ENCODE measurements at regions not wholly inside any gene's neighbourhood (a gene's known extent, or its start where the extent isn't known, plus 50 kb on each side); places are given as distances from the start of the nearest gene placed in this dataset.

GRCh38 chr10:131571346-131571745 lies 259.8 kb upstream of the TCERG1L start:
- Histone ChIP-seq H3K27ac (ENCODE audit: low read depth, low read length) (no peak overlapping the region), H3K4me1 (ENCODE audit: insufficient read depth, low read length) (no peaks in the 10 kb centered on the region), H3K4me3 (ENCODE audit: low read length) (no peak overlapping the region), H3K9me3 (ENCODE audit: low read length) (no peaks in the 10 kb centered on the region), H3K27me3 (ENCODE audit: insufficient read depth, low read length, poor library complexity, severe bottlenecking) (no peaks in the 10 kb centered on the region), H3K36me3 (ENCODE audit: insufficient read depth, low read length) (no peaks in the 10 kb centered on the region)
- Mint-ChIP-seq H3K27ac (no peak overlapping the region), H3K27me3 (peaks cover 0 to 3% of the 10 kb centered on the region in 2 donors), H3K9me3 (peaks cover 0 to 5% (median 0%) of the 10 kb centered on the region in 5 donors), H3K4me3 (no peak overlapping the region), H3K4me1 (no peaks in the 10 kb centered on the region), H3K36me3 (no peaks in the 10 kb centered on the region)
- DNase-seq, result no peak
- ChIA-PET POLR2A (no interaction called here), CTCF (no interaction called here)

- ChIA-PET CTCF (no interaction called here), POLR2A (no interaction called here)
- no peak for DNase-seq
- Histone ChIP-seq H3K27ac (ENCODE audit: low read depth, low read length) (no peak overlapping the region), H3K9me3 (ENCODE audit: low read length) (no peaks in the 10 kb centered on the region), H3K4me3 (ENCODE audit: low read length) (no peak overlapping the region), H3K4me1 (ENCODE audit: insufficient read depth, low read length) (no peaks in the 10 kb centered on the region), H3K36me3 (ENCODE audit: insufficient read depth, low read length) (no peaks in the 10 kb centered on the region), H3K27me3 (ENCODE audit: insufficient read depth, low read length, poor library complexity, severe bottlenecking) (no peaks in the 10 kb centered on the region)
- Mint-ChIP-seq H3K4me1 (no peaks in the 10 kb centered on the region), H3K36me3 (no peaks in the 10 kb centered on the region), H3K4me3 (no peak overlapping the region), H3K27ac (no peak overlapping the region), H3K27me3 (peaks cover 0 to 3% of the 10 kb centered on the region in 2 donors), H3K9me3 (peaks cover 0 to 3% (median 0%) of the 10 kb centered on the region in 5 donors)
These were observed 260.3 kb upstream of the TCERG1L start for GRCh38 chr10:131571865-131572264.

GRCh38 chr10:131573256-131573655 lies 261.7 kb upstream of the TCERG1L start:
- Histone ChIP-seq H3K27me3 (ENCODE audit: insufficient read depth, low read length, poor library complexity, severe bottlenecking) (no peaks in the 10 kb centered on the region), H3K27ac (ENCODE audit: low read depth, low read length) (no peak overlapping the region), H3K36me3 (ENCODE audit: insufficient read depth, low read length) (no peaks in the 10 kb centered on the region), H3K4me1 (ENCODE audit: insufficient read depth, low read length) (no peaks in the 10 kb centered on the region), H3K4me3 (ENCODE audit: low read length) (no peak overlapping the region), H3K9me3 (ENCODE audit: low read length) (no peaks in the 10 kb centered on the region)
- Mint-ChIP-seq H3K4me3 (no peak overlapping the region), H3K27ac (no peak overlapping the region), H3K27me3 (peaks cover 0 to 3% of the 10 kb centered on the region in 2 donors), H3K36me3 (no peaks in the 10 kb centered on the region), H3K4me1 (no peaks in the 10 kb centered on the region), H3K9me3 (peaks cover 0 to 3% (median 0%) of the 10 kb centered on the region in 5 donors)
- ChIA-PET POLR2A (no interaction called here), CTCF (no interaction called here)
- DNase-seq, result no peak

- H3K27me3 Mint-ChIP-seq, result peaks cover 0 to 3% of the 10 kb centered on the region in 2 donors
- Histone ChIP-seq H3K27ac (ENCODE audit: low read depth, low read length) (no peak overlapping the region), H3K4me3 (ENCODE audit: low read length) (no peak overlapping the region), H3K27me3 (ENCODE audit: insufficient read depth, low read length, poor library complexity, severe bottlenecking) (no peaks in the 10 kb centered on the region), H3K36me3 (ENCODE audit: insufficient read depth, low read length) (no peaks in the 10 kb centered on the region), H3K4me1 (ENCODE audit: insufficient read depth, low read length) (no peaks in the 10 kb centered on the region), H3K9me3 (ENCODE audit: low read length) (no peaks in the 10 kb centered on the region)
- POLR2A ChIA-PET, result no interaction called here
- H3K36me3 Mint-ChIP-seq, result no peaks in the 10 kb centered on the region
- H3K9me3 Mint-ChIP-seq, result peaks cover 0 to 3% (median 0%) of the 10 kb centered on the region in 5 donors
- no peak overlapping the region for H3K4me3 Mint-ChIP-seq
- H3K27ac Mint-ChIP-seq, result no peak overlapping the region
- no peaks in the 10 kb centered on the region for H3K4me1 Mint-ChIP-seq
- CTCF ChIA-PET, result no interaction called here
- DNase-seq, result no peak
These were observed 262.2 kb upstream of the TCERG1L start for GRCh38 chr10:131573707-131574106.

GRCh38 chr10:131574363-131574706 lies 262.8 kb upstream of the TCERG1L start:
- H3K36me3 Mint-ChIP-seq, result no peaks in the 10 kb centered on the region
- ChIA-PET CTCF (no interaction called here), POLR2A (no interaction called here)
- no peak overlapping the region for H3K27ac Mint-ChIP-seq
- Histone ChIP-seq H3K27ac (ENCODE audit: low read depth, low read length) (no peak overlapping the region), H3K4me3 (ENCODE audit: low read length) (no peak overlapping the region), H3K36me3 (ENCODE audit: insufficient read depth, low read length) (no peaks in the 10 kb centered on the region), H3K4me1 (ENCODE audit: insufficient read depth, low read length) (no peaks in the 10 kb centered on the region), H3K27me3 (ENCODE audit: insufficient read depth, low read length, poor library complexity, severe bottlenecking) (no peaks in the 10 kb centered on the region), H3K9me3 (ENCODE audit: low read length) (no peaks in the 10 kb centered on the region)
- no peaks in the 10 kb centered on the region for H3K4me1 Mint-ChIP-seq
- H3K27me3 Mint-ChIP-seq, result peaks cover 0 to 3% of the 10 kb centered on the region in 2 donors
- H3K9me3 Mint-ChIP-seq, result peaks cover 0 to 3% (median 0%) of the 10 kb centered on the region in 5 donors
- no peak for DNase-seq
- H3K4me3 Mint-ChIP-seq, result no peak overlapping the region

- ChIA-PET POLR2A (no interaction called here), CTCF (no interaction called here)
- no peaks in the 10 kb centered on the region for H3K4me1 Mint-ChIP-seq
- H3K27ac ChIP-seq (ENCODE audit: low read depth, low read length), result no peak overlapping the region
- H3K9me3 ChIP-seq (ENCODE audit: low read length), result no peaks in the 10 kb centered on the region
- H3K4me1 ChIP-seq (ENCODE audit: insufficient read depth, low read length), result no peaks in the 10 kb centered on the region
- no peaks in the 10 kb centered on the region for H3K36me3 Mint-ChIP-seq
- peaks cover 0 to 2% of the 10 kb centered on the region in 2 donors for H3K27me3 Mint-ChIP-seq
- no peaks in the 10 kb centered on the region for H3K27me3 ChIP-seq (ENCODE audit: insufficient read depth, low read length, poor library complexity, severe bottlenecking)
- DNase-seq, result no peak
- no peak overlapping the region for H3K4me3 ChIP-seq (ENCODE audit: low read length)
- no peak overlapping the region for H3K27ac Mint-ChIP-seq
- H3K36me3 ChIP-seq (ENCODE audit: insufficient read depth, low read length), result no peaks in the 10 kb centered on the region
- H3K9me3 Mint-ChIP-seq, result peaks cover 0 to 3% (median 0%) of the 10 kb centered on the region in 5 donors
- no peak overlapping the region for H3K4me3 Mint-ChIP-seq
These were observed 263.3 kb upstream of the TCERG1L start for GRCh38 chr10:131574707-131575430.

- no peak for DNase-seq
These were observed 264.4 kb upstream of the TCERG1L start for GRCh38 chr10:131575877-131576276.

GRCh38 chr10:131576341-131577177 lies 265.0 kb upstream of the TCERG1L start:
- Mint-ChIP-seq H3K27ac (no peak overlapping the region), H3K4me3 (no peak overlapping the region), H3K36me3 (no peaks in the 10 kb centered on the region), H3K27me3 (peaks cover 0 to 4% of the 10 kb centered on the region in 2 donors), H3K9me3 (peaks cover 0 to 3% (median 0%) of the 10 kb centered on the region in 5 donors), H3K4me1 (no peaks in the 10 kb centered on the region)
- peak in 1 of 5 donors; percentile 24 for DNase-seq
- POLR2A ChIA-PET, result no interaction called here
- H3K4me3 ChIP-seq (ENCODE audit: low read length), result no peak overlapping the region
- H3K4me1 ChIP-seq (ENCODE audit: insufficient read depth, low read length), result no peaks in the 10 kb centered on the region
- CTCF ChIA-PET, result no interaction called here
- H3K27ac ChIP-seq (ENCODE audit: low read depth, low read length), result no peak overlapping the region
- H3K9me3 ChIP-seq (ENCODE audit: low read length), result no peaks in the 10 kb centered on the region
- no peaks in the 10 kb centered on the region for H3K27me3 ChIP-seq (ENCODE audit: insufficient read depth, low read length, poor library complexity, severe bottlenecking)
- no peaks in the 10 kb centered on the region for H3K36me3 ChIP-seq (ENCODE audit: insufficient read depth, low read length)

More at GRCh38 chr10:131575877-131576276, 264.4 kb upstream of the TCERG1L start:
- Mint-ChIP-seq H3K9me3 (peaks cover 0 to 6% (median 0%) of the 10 kb centered on the region in 5 donors), H3K4me3 (no peak overlapping the region), H3K27me3 (peaks cover 0 to 3% of the 10 kb centered on the region in 2 donors), H3K4me1 (no peaks in the 10 kb centered on the region), H3K36me3 (no peaks in the 10 kb centered on the region), H3K27ac (no peak overlapping the region)
- ChIA-PET POLR2A (no interaction called here), CTCF (no interaction called here)
- H3K4me3 ChIP-seq (ENCODE audit: low read length), result no peak overlapping the region
- H3K27ac ChIP-seq (ENCODE audit: low read depth, low read length), result no peak overlapping the region
- H3K4me1 ChIP-seq (ENCODE audit: insufficient read depth, low read length), result no peaks in the 10 kb centered on the region
- H3K27me3 ChIP-seq (ENCODE audit: insufficient read depth, low read length, poor library complexity, severe bottlenecking), result no peaks in the 10 kb centered on the region
- H3K9me3 ChIP-seq (ENCODE audit: low read length), result no peaks in the 10 kb centered on the region
- no peaks in the 10 kb centered on the region for H3K36me3 ChIP-seq (ENCODE audit: insufficient read depth, low read length)
